ENCODE measurements at regions not wholly inside any gene's neighbourhood (a gene's known extent, or its start where the extent isn't known, plus 50 kb on each side); places are given as distances from the start of the nearest gene placed in this dataset.

- H2BK5ac ChIP-seq (ENCODE audit: low read depth, low read length), result no peak overlapping the region
- WGBS, 2 experiments (ENCODE audit: extremely low coverage in 1 of 2, insufficient coverage in 1 of 2, insufficient read length in 1 of 2, insufficient replicate concordance in 2 of 2, low coverage in 1 of 2, low lambda C conversion rate in 2 of 2, missing lambda C conversion rate in 1 of 2), result 98% methylated on average over 2 of the region's 2 CpGs; no CpG with 5 or more reads in 1 of the 2 experiments
- POLR2A ChIA-PET (ENCODE audit: partially characterized antibody), result no interaction called here
Measured at GRCh38 chr12:115191342-115191741, 507.4 kb upstream of the TBX3 start.

More at GRCh38 chr12:115191342-115191741, 507.4 kb upstream of the TBX3 start:
- no peak overlapping the region for H2BK15ac ChIP-seq (ENCODE audit: low read length)
- no peaks in the 10 kb centered on the region for H3K79me1 ChIP-seq (ENCODE audit: low read depth, low read length)
- FAIRE-seq, result no peak
- no peaks in the 10 kb centered on the region for H3K23me2 ChIP-seq (ENCODE audit: low read depth, low read length)
- H3K9me3 ChIP-seq (ENCODE audit: insufficient read depth in 2 of 2, low read depth in 1 of 2, low read length in 1 of 2), result no peaks in the 10 kb centered on the region
- no peak for DNase-seq (ENCODE audit: low read depth in 1 of 2, low spot score in 2 of 2)
- H3K56ac ChIP-seq (replicated peaks; ENCODE audit: insufficient read length, low read depth, low read length), result no peak overlapping the region
- no peaks in the 10 kb centered on the region for H3K79me2 ChIP-seq (ENCODE audit: control insufficient read depth in 1 of 2, insufficient read depth in 2 of 2, low read length in 2 of 2)
- no peak overlapping the region for H3K4me3 ChIP-seq (ENCODE audit: extremely low read depth in 1 of 4, insufficient read depth in 2 of 4, low read depth in 3 of 4, low read length in 4 of 4)
- no peak overlapping the region for H3K4ac ChIP-seq (replicated peaks; ENCODE audit: insufficient read length, low read depth, low read length)
- no peak overlapping the region for H3K23ac ChIP-seq (ENCODE audit: insufficient read length)
- no peak for TF ChIP-seq HDAC2 (IDR thresholded peaks at IDR 0.05; ENCODE audit: borderline replicate concordance in 1 of 2, low read depth in 2 of 2, low read length in 2 of 2)
- no peak for TF ChIP-seq CREB1 (IDR thresholded peaks at IDR 0.05)
- no peak for TF ChIP-seq MAFK (IDR thresholded peaks at IDR 0.05; ENCODE audit: low read depth, low read length)
- TF ChIP-seq TBP (IDR thresholded peaks at IDR 0.05; ENCODE audit: low read depth, low read length), result no peak
- TF ChIP-seq RNF2 (IDR thresholded peaks at IDR 0.05; ENCODE audit: borderline replicate concordance, low read depth, low read length, missing control alignments, poor library complexity, severe bottlenecking), result no peak
- no peak for TF ChIP-seq BCL11A (IDR thresholded peaks at IDR 0.05; ENCODE audit: low read depth in 2 of 2, low read length in 2 of 2)
- no peak for TF ChIP-seq JUN (IDR thresholded peaks at IDR 0.05; ENCODE audit: low read depth, low read length)
- no peak for TF ChIP-seq KDM1A (IDR thresholded peaks at IDR 0.05; ENCODE audit: borderline replicate concordance, low read length)
- TF ChIP-seq RFX5 (IDR thresholded peaks at IDR 0.05; ENCODE audit: borderline replicate concordance, low read depth, low read length), result no peak
- TF ChIP-seq RXRA (IDR thresholded peaks at IDR 0.05; ENCODE audit: insufficient read depth, low read depth, low read length), result no peak
- no peak for TF ChIP-seq POLR2A (IDR thresholded peaks at IDR 0.05; ENCODE audit: control extremely low read depth in 1 of 2, low read depth in 2 of 2, low read length in 2 of 2)
- no peak for TF ChIP-seq SIX5 (IDR thresholded peaks at IDR 0.05; ENCODE audit: low read depth, low read length)
- no peak for TF ChIP-seq NANOG (IDR thresholded peaks at IDR 0.05; ENCODE audit: insufficient read depth, low read depth, low read length, poor library complexity, severe bottlenecking)
- TF ChIP-seq ZNF274 (IDR thresholded peaks at IDR 0.05; ENCODE audit: borderline replicate concordance, extremely low read depth, low read length), result no peak
- no peak for TF ChIP-seq CBX5 (IDR thresholded peaks at IDR 0.05; ENCODE audit: low read depth, low read length)
- no peak for TF ChIP-seq CHD2 (IDR thresholded peaks at IDR 0.05; ENCODE audit: low read length)
- no peak overlapping the region for H3K4me2 ChIP-seq (ENCODE audit: insufficient read depth in 1 of 2, low read depth in 2 of 2, low read length in 2 of 2)
- H3K14ac ChIP-seq (ENCODE audit: insufficient read length), result no peak overlapping the region
- H2AK5ac ChIP-seq (ENCODE audit: low read depth, low read length), result no peak overlapping the region
- no peak overlapping the region for H4K8ac ChIP-seq (ENCODE audit: extremely low read depth, insufficient read depth, low read length)
- no peak overlapping the region for H2BK12ac ChIP-seq (ENCODE audit: low read depth, low read length)
- no peak overlapping the region for H3K9ac ChIP-seq (replicated peaks in 1 of 4; ENCODE audit: extremely low read depth in 1 of 4, low read depth in 3 of 4, low read length in 3 of 4)
- no peaks in the 10 kb centered on the region for H3K27me3 ChIP-seq (replicated peaks in 1 of 4; ENCODE audit: control insufficient read depth in 3 of 4, extremely low read depth in 1 of 4, insufficient read depth in 3 of 4, low read length in 3 of 4)
- peaks cover 0 to 1% (median 0%) of the 10 kb centered on the region in 4 experiments; a peak in 1 of 7 replicates for H3K4me1 ChIP-seq (replicated peaks in 1 of 4; ENCODE audit: control insufficient read depth in 3 of 4, insufficient read depth in 4 of 4, low read length in 3 of 4)
- no peaks in the 10 kb centered on the region for H3K36me3 ChIP-seq (ENCODE audit: control insufficient read depth in 2 of 4, insufficient read depth in 4 of 4, low read length in 3 of 4)
- H3K18ac ChIP-seq (ENCODE audit: extremely low read depth, low read length), result no peak overlapping the region
- no peak overlapping the region for H2BK120ac ChIP-seq (replicated peaks; ENCODE audit: low read depth, low read length)
- no peak overlapping the region for H4K5ac ChIP-seq (ENCODE audit: insufficient read length, low read depth, low read length)
- H2AFZ ChIP-seq (ENCODE audit: low read length), result no peak overlapping the region
- H2BK20ac ChIP-seq (ENCODE audit: low read length), result no peak overlapping the region
- H3K27ac ChIP-seq (ENCODE audit: low read depth, low read length), result no peak overlapping the region
- no peak overlapping the region for H4K91ac ChIP-seq (replicated peaks; ENCODE audit: insufficient read length, low read length)
- no peaks in the 10 kb centered on the region for H4K20me1 ChIP-seq (replicated peaks in 1 of 2; ENCODE audit: control insufficient read depth in 1 of 2, insufficient read depth in 2 of 2, low read length in 2 of 2)
- CTCF ChIA-PET (ENCODE audit: partially characterized antibody), result interaction anchor here (1.0 kb wide), 1 partner anchor 227 kb away, joined by 3 read pairs; no protein-coding TSS in a partner anchor

All from H1 (cell line).